ENCODE measurements at regions not wholly inside any gene's neighbourhood (a gene's known extent, or its start where the extent isn't known, plus 50 kb on each side); places are given as distances from the start of the nearest gene placed in this dataset.

- ChIA-PET POLR2A (no interaction called here), CTCF (interaction anchor here (0.6 kb wide), 1 partner anchor 179 kb away, joined by 3 read pairs; no protein-coding TSS in a partner anchor)
- no peak for ATAC-seq
- Mint-ChIP-seq H3K9me3 (peaks cover 6% of the 10 kb centered on the region), H3K4me3 (no peak overlapping the region), H3K27ac (no peak overlapping the region), H3K36me3 (ENCODE audit: low read depth) (no peaks in the 10 kb centered on the region), H3K27me3 (no peaks in the 10 kb centered on the region), H3K4me1 (ENCODE audit: low read depth) (no peaks in the 10 kb centered on the region)
- no peak for DNase-seq
- TF ChIP-seq CTCF (IDR thresholded peaks at IDR 0.05), result no peak
- intact Hi-C loops (cut with micrococcal nuclease), result no loop called here
Observed at GRCh38 chr6:115706981-115707380, 353.7 kb downstream of the FRK start.

DNA sequence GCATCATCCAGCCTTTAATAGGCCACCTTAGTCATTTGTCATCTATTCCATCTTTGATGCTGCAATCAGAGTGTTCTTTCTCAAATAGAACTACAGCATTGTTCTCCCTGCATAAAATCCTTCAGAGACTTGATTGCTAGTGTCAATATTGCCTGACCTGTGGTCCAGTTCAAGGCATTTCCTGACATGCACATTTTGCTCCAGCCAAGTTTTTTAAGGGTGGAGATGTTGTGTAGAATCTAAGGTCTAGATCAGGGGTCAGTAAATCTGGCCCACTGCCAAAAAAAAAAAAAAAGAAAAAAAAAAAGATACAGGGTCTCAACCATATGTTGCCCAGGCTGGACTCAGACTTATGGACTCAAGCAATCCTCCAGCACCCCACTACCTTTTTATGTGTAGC, 354.4 kb downstream of the FRK start:
- no peaks in the 10 kb centered on the region for H3K36me3 Mint-ChIP-seq (ENCODE audit: low read depth)
- H3K27me3 Mint-ChIP-seq, result no peaks in the 10 kb centered on the region
- intact Hi-C loops (cut with micrococcal nuclease), result no loop called here
- CTCF ChIA-PET, result interaction anchor here (0.6 kb wide), 1 partner anchor 179 kb away, joined by 3 read pairs; no protein-coding TSS in a partner anchor
- no peak for DNase-seq
- no peak overlapping the region for H3K27ac Mint-ChIP-seq
- no peaks in the 10 kb centered on the region for H3K4me1 Mint-ChIP-seq (ENCODE audit: low read depth)
- POLR2A ChIA-PET, result no interaction called here
- no peak for TF ChIP-seq CTCF (IDR thresholded peaks at IDR 0.05)
- peaks cover 9% of the 10 kb centered on the region for H3K9me3 Mint-ChIP-seq
- ATAC-seq, result no peak
- H3K4me3 Mint-ChIP-seq, result no peak overlapping the region

DNA sequence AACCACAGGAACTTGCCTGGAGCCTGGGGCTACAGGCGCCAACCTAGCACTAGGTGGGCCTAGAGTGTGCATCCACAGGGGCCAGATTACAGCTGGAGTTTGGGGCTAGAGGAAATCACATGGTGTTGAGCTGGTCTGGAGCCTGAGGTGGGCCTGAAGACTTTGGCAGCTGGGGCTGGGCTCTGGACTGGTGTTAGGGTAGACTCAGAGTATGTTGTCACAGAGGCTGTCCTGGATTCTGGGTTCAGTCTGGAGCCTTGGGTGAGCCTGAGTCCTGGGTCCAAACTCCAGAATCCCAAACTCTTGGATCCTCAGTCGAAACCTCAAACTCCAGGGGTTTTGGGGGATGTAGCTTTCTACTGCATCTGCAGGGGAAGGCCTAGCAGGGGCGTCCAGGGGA, 356.7 kb downstream of the FRK start:
- ChIA-PET CTCF (no interaction called here), POLR2A (no interaction called here)
- Mint-ChIP-seq H3K27me3 (no peaks in the 10 kb centered on the region), H3K27ac (no peak overlapping the region), H3K4me3 (no peak overlapping the region), H3K4me1 (ENCODE audit: low read depth) (no peaks in the 10 kb centered on the region), H3K36me3 (ENCODE audit: low read depth) (no peaks in the 10 kb centered on the region), H3K9me3 (peaks cover 9% of the 10 kb centered on the region)
- TF ChIP-seq CTCF (IDR thresholded peaks at IDR 0.05), result no peak
- intact Hi-C loops (cut with micrococcal nuclease), result no loop called here
- DNase-seq, result no peak
- no peak for ATAC-seq

- intact Hi-C loops (cut with micrococcal nuclease), result no loop called here
- no peak overlapping the region for H3K27ac Mint-ChIP-seq
- H3K4me3 Mint-ChIP-seq, result no peak overlapping the region
- CTCF ChIA-PET, result no interaction called here
- no peaks in the 10 kb centered on the region for H3K36me3 Mint-ChIP-seq (ENCODE audit: low read depth)
- no peak for ATAC-seq
- DNase-seq, result no peak
- no peak for TF ChIP-seq CTCF (IDR thresholded peaks at IDR 0.05)
- no peaks in the 10 kb centered on the region for H3K9me3 Mint-ChIP-seq
- H3K4me1 Mint-ChIP-seq (ENCODE audit: low read depth), result no peaks in the 10 kb centered on the region
- H3K27me3 Mint-ChIP-seq, result no peaks in the 10 kb centered on the region
- POLR2A ChIA-PET, result no interaction called here
Observed at GRCh38 chr6:115691433-115691832, 369.3 kb downstream of the FRK start.

DNA sequence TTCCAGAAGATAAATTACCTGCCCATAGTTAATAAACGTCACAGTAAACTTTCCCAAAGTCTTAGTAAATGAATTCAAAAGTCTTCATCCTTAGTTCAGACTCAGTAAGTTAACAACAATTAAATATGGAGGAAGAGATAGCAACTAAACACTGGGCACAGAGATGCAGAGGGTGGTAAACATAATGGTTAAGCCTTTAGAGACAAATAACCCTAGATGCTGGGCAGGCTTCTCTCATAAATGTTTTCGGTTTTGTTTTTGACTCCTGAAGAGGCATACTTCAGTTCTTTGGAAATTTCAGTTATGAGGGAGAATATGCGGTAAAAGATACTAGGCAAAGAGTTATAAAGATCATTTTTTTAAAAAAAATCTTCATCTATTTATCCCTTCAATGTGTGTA, 369.8 kb downstream of the FRK start:
- CTCF ChIA-PET, result no interaction called here
- H3K9me3 Mint-ChIP-seq, result no peaks in the 10 kb centered on the region
- no peaks in the 10 kb centered on the region for H3K36me3 Mint-ChIP-seq (ENCODE audit: low read depth)
- H3K27ac Mint-ChIP-seq, result no peak overlapping the region
- no peak overlapping the region for H3K4me3 Mint-ChIP-seq
- no peak for DNase-seq
- POLR2A ChIA-PET, result no interaction called here
- TF ChIP-seq CTCF (IDR thresholded peaks at IDR 0.05), result no peak
- intact Hi-C loops (cut with micrococcal nuclease), result no loop called here
- H3K4me1 Mint-ChIP-seq (ENCODE audit: low read depth), result no peaks in the 10 kb centered on the region
- no peaks in the 10 kb centered on the region for H3K27me3 Mint-ChIP-seq
- ATAC-seq, result no peak
